Activated T-cell treated with anti-CD3 and anti-CD28 coated beads for 24 hours (primary cell): ENCODE measurements at regions not wholly inside any gene's neighbourhood (a gene's known extent, or its start where the extent isn't known, plus 50 kb on each side); places are given as distances from the start of the nearest gene placed in this dataset.

Source experiments
- DNase-seq: peaks from one replicate; pipeline ENCODE4 v3.0.0-alpha.2; 2020; ENCODE audit warnings: low read depth

GRCh38 chr2:151156431-151156830 is 105.2 kb downstream of the RBM43 start:
- DNase-seq: no peak

- no peak for DNase-seq
Measured at GRCh38 chr2:151153601-151154000, 108.1 kb downstream of the RBM43 start.

GRCh38 chr2:151150331-151151320 is 111.0 kb downstream of the RBM43 start:
- no peak for DNase-seq

GRCh38 chr2:151138507-151138906 is 123.2 kb downstream of the RBM43 start:
- DNase-seq: no peak

DNA sequence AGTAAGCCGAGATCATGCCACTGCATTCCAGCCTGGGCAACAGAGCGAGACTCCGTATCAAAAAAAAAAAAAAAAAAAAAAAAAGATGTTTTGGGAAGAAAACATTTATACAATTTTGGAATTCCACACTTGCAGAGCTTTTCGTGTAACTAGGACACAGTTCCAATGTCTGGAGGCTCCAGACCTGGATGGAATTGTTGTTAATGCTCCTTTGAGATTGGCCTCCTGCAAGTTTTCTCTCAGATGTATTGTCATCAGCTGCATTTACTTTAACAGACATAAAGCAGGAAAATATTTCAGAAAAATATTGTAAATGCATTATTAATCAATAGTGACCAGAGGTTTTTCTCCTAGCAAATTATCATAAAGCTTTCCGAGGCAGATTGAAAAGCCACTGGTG is 124.1 kb downstream of the RBM43 start:
- DNase-seq: no peak

- DNase-seq: no peak
Measured at GRCh38 chr2:151120011-151120410, 141.7 kb downstream of the RBM43 start.

DNA sequence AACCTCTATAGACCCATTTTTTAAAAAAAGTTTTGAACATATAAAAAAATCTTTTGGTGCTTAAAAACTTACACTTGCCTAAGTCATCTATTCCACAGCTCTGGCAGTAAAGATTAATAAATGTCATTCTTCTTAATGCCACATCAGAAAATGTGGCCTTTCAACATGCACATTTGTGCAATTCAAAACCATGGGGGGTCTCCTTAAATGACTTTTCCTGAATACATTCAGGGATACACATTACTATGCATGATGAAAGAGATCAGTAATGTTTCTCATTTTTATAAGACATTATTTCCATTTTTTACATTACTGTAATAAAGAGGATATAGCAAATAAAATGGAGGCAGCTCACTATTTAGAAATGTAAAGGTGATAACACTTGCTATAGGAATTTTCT is 142.3 kb downstream of the RBM43 start:
- no peak for DNase-seq

DNA sequence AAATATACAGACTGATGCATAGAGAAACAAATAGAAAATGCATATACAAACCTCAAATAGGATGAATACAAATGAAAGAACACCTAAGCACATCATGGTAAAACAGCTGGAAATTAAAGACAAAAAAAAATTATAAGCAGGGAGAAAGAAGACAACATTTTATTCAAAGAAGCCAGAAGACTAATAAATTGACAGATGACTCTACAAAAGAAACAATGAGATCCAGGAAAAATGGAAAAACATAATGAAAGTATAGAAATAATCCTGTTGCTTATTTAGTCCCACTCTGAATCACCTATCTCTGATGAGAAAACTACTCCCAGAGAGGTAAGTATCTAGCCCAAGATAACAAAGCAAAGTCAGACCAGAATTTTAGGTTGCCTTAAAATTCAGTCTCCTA is 143.4 kb downstream of the RBM43 start:
- DNase-seq: no peak

- no peak for DNase-seq
Measured at GRCh38 chr2:151114874-151115273, 146.8 kb downstream of the RBM43 start.

- no peak for DNase-seq
Measured at GRCh38 chr2:151113318-151113717, 148.3 kb downstream of the RBM43 start.

GRCh38 chr2:151111599-151112278 is 149.9 kb downstream of the RBM43 start:
- DNase-seq: no peak

GRCh38 chr2:151106805-151107506 is 154.7 kb downstream of the RBM43 start:
- DNase-seq: no peak

- no peak for DNase-seq
Measured at GRCh38 chr2:151103551-151103950, 158.1 kb downstream of the RBM43 start.

- no peak for DNase-seq
Measured at GRCh38 chr2:151102226-151102625, 159.4 kb downstream of the RBM43 start.

DNA sequence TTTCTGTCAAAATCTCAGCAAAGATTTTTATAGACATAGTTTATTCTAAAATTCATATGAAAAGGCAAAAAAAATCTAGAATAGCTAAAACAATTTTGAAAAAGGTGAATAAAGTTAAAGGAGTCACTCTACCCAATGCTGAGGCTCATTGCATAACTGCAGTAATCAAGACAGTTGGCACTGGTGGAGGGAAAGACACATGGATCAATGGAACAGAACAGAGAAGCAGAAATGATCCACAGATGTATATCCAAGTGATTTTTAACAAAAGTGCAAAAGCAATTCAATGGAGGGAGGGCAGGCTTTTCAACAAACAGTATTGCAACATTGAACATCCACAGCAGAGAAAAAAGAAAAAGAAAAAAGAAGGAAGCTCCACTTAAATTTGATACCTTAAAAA is 162.8 kb downstream of the RBM43 start:
- DNase-seq: no peak

- DNase-seq: no peak
Measured at GRCh38 chr2:151097895-151098294, 163.8 kb downstream of the RBM43 start.

DNA sequence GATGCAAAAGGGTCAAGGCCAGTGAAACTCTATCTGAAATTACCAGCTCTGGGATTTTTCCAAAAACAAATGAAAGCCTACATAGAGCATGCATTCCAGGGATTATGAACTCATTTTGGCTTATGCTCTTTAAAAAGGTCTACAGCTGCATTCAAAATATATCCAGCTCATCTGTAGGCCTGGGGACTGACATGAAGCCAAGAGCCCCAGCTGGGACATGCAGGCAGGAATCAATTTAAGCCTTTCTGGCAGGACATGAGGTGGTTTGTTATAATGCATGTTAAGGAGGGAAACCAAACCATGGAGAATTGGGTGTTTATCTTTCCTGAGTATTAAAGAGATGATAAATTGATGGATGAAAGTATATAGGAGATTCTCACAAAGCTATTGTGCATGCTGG is 164.5 kb downstream of the RBM43 start:
- DNase-seq: no peak

- DNase-seq: no peak
Measured at GRCh38 chr2:151096235-151096634, 165.4 kb downstream of the RBM43 start.

DNA sequence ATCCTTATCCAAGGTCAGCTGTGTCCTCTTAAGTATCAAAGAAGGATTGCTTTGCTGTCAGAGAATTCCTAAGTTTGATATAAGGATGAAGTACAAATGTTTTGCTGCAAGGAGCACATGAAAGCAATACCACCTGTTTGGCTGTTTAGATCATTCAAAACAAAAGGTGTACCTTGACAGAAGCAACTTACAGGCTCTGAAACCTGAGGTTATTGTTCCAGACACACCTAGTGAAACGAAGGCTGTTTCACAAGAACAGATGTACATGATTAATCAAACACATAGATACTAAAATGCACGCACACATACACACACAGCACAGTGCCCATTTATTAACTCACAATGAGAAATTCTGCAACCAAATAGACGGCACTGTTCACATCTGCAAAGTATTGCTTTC is 166.2 kb downstream of the RBM43 start:
- DNase-seq: no peak

GRCh38 chr2:151091583-151091982 is 170.1 kb downstream of the RBM43 start:
- no peak for DNase-seq

DNA sequence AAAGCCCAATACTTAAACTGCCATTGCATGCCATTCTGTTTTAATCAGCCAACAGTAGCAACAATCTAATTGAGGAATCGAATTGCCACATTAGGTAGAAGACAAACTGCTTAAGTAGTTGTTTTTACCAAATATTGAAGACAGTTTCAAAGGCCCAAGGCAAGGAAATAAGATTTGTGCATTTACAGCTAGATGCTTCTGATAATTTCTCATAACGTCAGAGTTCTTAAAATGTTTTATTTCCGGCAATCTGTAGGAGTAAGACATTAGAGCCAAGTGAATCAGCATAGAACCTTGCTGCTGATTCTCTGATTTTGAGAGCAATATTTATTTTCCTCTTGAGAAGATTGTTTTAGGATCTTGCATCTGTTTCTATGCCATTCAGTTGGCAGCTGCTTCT is 174.3 kb downstream of the RBM43 start:
- no peak for DNase-seq

DNA sequence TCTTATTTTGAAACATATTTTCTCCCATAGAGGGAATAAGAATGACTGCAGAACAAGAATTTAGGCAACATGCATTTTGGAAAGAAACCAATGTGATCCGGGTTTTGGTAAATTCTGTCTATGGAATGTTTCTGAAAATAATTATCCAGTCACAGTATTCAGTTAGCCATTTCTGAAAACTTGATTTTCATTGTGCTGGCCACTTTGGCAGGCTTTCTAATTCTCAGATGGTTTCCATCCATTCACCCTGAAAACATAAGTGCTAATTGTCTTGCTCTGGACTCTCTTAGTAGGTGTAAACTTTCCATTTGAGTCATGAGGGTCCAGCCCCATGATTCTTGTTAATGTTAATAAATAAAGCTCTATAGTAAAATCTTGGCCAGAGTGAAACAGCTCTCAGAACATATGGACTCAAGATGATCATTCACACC is 176.5 kb downstream of the RBM43 start:
- no peak for DNase-seq
